Aorta (tissue), 5 donors: ENCODE measurements at regions not wholly inside any gene's neighbourhood (a gene's known extent, or its start where the extent isn't known, plus 50 kb on each side); places are given as distances from the start of the nearest gene placed in this dataset.

Experiments used
- ATAC-seq: fragments of 200-7000 bp; cut with Tn5 transposase; one replicate; pipeline ENCODE4 v1.9.1; 2022; ENCODE audit warnings: moderate library complexity; ENCODE audit not compliant: low FRiP score
- DNase-seq, 2 donors: peaks; one replicate each; pipeline ENCODE4 v3.0.0-alpha.2; 2020
- H3K27ac ChIP-seq, 2 donors: one replicate each; pipeline ENCODE4 v1.5.1; 2013; ENCODE audit warnings: low read length in 2 of 2, mild to moderate bottlenecking in 2 of 2, moderate library complexity in 2 of 2, control low read depth in 1 of 2, inconsistent platforms in 1 of 2, low read depth in 1 of 2
- H3K27me3 ChIP-seq, 2 donors: one replicate each; pipeline ENCODE4 v1.6.1; 2013; ENCODE audit warnings: control low read depth in 1 of 2, low read length in 1 of 2, mild to moderate bottlenecking in 1 of 2, moderate library complexity in 1 of 2; ENCODE audit not compliant: insufficient read depth in 2 of 2, control insufficient read depth in 1 of 2
- H3K36me3 ChIP-seq, 2 donors: one replicate each; pipeline ENCODE4 v1.6.1; 2013; ENCODE audit warnings: control low read depth in 1 of 2, low read length in 1 of 2, mild to moderate bottlenecking in 1 of 2; ENCODE audit not compliant: insufficient read depth in 2 of 2, control insufficient read depth in 1 of 2
- H3K4me1 ChIP-seq, 2 donors: one replicate each; pipeline ENCODE4 v1.6.1; 2013; ENCODE audit warnings: low read length in 2 of 2, control low read depth in 1 of 2, mild to moderate bottlenecking in 1 of 2, moderate library complexity in 1 of 2; ENCODE audit not compliant: insufficient read depth in 2 of 2, control insufficient read depth in 1 of 2
- H3K4me3 ChIP-seq, 2 donors: one replicate each; pipeline ENCODE4 v1.5.1; 2013; ENCODE audit warnings: low read length in 2 of 2, control low read depth in 1 of 2, mild to moderate bottlenecking in 1 of 2
- H3K9me3 ChIP-seq: one replicate; pipeline ENCODE4 v1.6.1; 2013; ENCODE audit warnings: mild to moderate bottlenecking, low read length; ENCODE audit not compliant: control insufficient read depth
- WGBS, 2 donors: extraction: QIAGEN DNeasy Blood & Tissue Kit; methylation state at CpG; one replicate each; pipeline ENCODE4 v1.1.7; 2013; 5-methylcytosine and 5-hydroxymethylcytosine counted together
- intact Hi-C, 2 donors: fragments of 100-400 bp; cut with DNase I; formaldehyde crosslinking; loops; one replicate each; pipeline versions ENCODE4 v1.14.2 to v1.15.0; 2022
- donor health status: healthy with polysubstance abuse.
- donor health status: Bipolar disorder and iron deficiency.
- donor health status: DM: no; HTN: no; CAD: no.
- donor health status: DM: no; HTN: no; CAD: no.
- donor health status: DM: yes; HTN: yes; CAD: no.

GRCh38 chr4:45692131-45692735 is 431.6 kb downstream of the GABRG1 start:
- H3K27ac ChIP-seq, result no peak overlapping the region
- no peaks in the 10 kb centered on the region for H3K27me3 ChIP-seq
- no peaks in the 10 kb centered on the region for H3K9me3 ChIP-seq
- H3K4me3 ChIP-seq, result no peak overlapping the region
- 48 to 64% methylated on average over 4 of the region's 4 CpGs for WGBS, 2 donors
- DNase-seq (no peak), ATAC-seq (no peak)
- H3K36me3 ChIP-seq, result no peaks in the 10 kb centered on the region
- intact Hi-C loops, result no loop called here
- peaks cover 0 to 3% of the 10 kb centered on the region in 2 donors for H3K4me1 ChIP-seq

- Histone ChIP-seq H3K9me3 (no peaks in the 10 kb centered on the region), H3K27me3 (no peaks in the 10 kb centered on the region), H3K4me3 (no peak overlapping the region), H3K27ac (no peak overlapping the region), H3K36me3 (no peaks in the 10 kb centered on the region), H3K4me1 (no peaks in the 10 kb centered on the region)
- ATAC-seq, result no peak
- 21 to 30% methylated on average over 2 of the region's 2 CpGs for WGBS, 2 donors
- intact Hi-C loops, result no loop called here
- no peak for DNase-seq
These were observed 435.5 kb downstream of the GABRG1 start for GRCh38 chr4:45688341-45688740.

- Histone ChIP-seq H3K27me3 (no peaks in the 10 kb centered on the region), H3K27ac (no peak overlapping the region), H3K4me1 (no peaks in the 10 kb centered on the region), H3K4me3 (no peak overlapping the region), H3K9me3 (no peaks in the 10 kb centered on the region), H3K36me3 (no peaks in the 10 kb centered on the region)
- WGBS, 2 donors, result 67 to 68% methylated on average over 2 of the region's 2 CpGs
- intact Hi-C loops, result no loop called here
- DNase-seq, result no peak
- ATAC-seq, result no peak
These were observed 444.4 kb downstream of the GABRG1 start for GRCh38 chr4:45679411-45679810.

GRCh38 chr4:45668128-45668527 is 455.7 kb downstream of the GABRG1 start:
- 6 to 15% methylated on average over 6 of the region's 6 CpGs for WGBS, 2 donors
- Histone ChIP-seq H3K9me3 (no peaks in the 10 kb centered on the region), H3K36me3 (no peaks in the 10 kb centered on the region), H3K27me3 (no peaks in the 10 kb centered on the region), H3K4me3 (no peak overlapping the region), H3K27ac (no peak overlapping the region), H3K4me1 (peaks cover 0 to 1% of the 10 kb centered on the region in 2 donors)
- ATAC-seq, result no peak
- intact Hi-C loops, result no loop called here
- no peak for DNase-seq

GRCh38 chr4:45663628-45664081 is 460.2 kb downstream of the GABRG1 start:
- H3K9me3 ChIP-seq, result no peaks in the 10 kb centered on the region
- no peak overlapping the region for H3K4me3 ChIP-seq
- peaks cover 0 to under 1% of the 10 kb centered on the region in 2 donors for H3K4me1 ChIP-seq
- no peaks in the 10 kb centered on the region for H3K27me3 ChIP-seq
- H3K27ac ChIP-seq, result no peak overlapping the region
- H3K36me3 ChIP-seq, result no peaks in the 10 kb centered on the region
- 90 to 97% methylated on average over 2 of the region's 2 CpGs for WGBS, 2 donors
- ATAC-seq (no peak), DNase-seq (no peak)
- intact Hi-C loops, result no loop called here

GRCh38 chr4:45663003-45663402 is 460.9 kb downstream of the GABRG1 start:
- Histone ChIP-seq H3K4me3 (no peak overlapping the region), H3K36me3 (no peaks in the 10 kb centered on the region), H3K27ac (no peak overlapping the region), H3K27me3 (no peaks in the 10 kb centered on the region), H3K9me3 (no peaks in the 10 kb centered on the region), H3K4me1 (no peaks in the 10 kb centered on the region)
- no peak for DNase-seq
- WGBS, 2 donors, result 0 to 9% methylated on average over 1 of the region's 1 CpG
- no peak for ATAC-seq
- intact Hi-C loops, result no loop called here

- WGBS, 2 donors, result 67 to 72% methylated on average over 3 of the region's 3 CpGs
- Histone ChIP-seq H3K27ac (no peak overlapping the region), H3K9me3 (no peaks in the 10 kb centered on the region), H3K36me3 (no peaks in the 10 kb centered on the region), H3K4me1 (no peaks in the 10 kb centered on the region), H3K4me3 (no peak overlapping the region), H3K27me3 (no peaks in the 10 kb centered on the region)
- intact Hi-C loops, result no loop called here
- DNase-seq, result no peak
- no peak for ATAC-seq
These were observed 462.0 kb downstream of the GABRG1 start for GRCh38 chr4:45661893-45662292.

GRCh38 chr4:45650545-45650944 is 473.3 kb downstream of the GABRG1 start:
- WGBS, 2 donors, result 86 to 87% methylated on average over 1 of the region's 1 CpG
- Histone ChIP-seq H3K4me1 (no peaks in the 10 kb centered on the region), H3K27ac (no peak overlapping the region), H3K4me3 (no peak overlapping the region), H3K36me3 (no peaks in the 10 kb centered on the region), H3K9me3 (no peaks in the 10 kb centered on the region), H3K27me3 (no peaks in the 10 kb centered on the region)
- intact Hi-C loops, result no loop called here
- no peak for ATAC-seq
- no peak for DNase-seq

GRCh38 chr4:45648846-45649245 is 475.0 kb downstream of the GABRG1 start:
- intact Hi-C loops, result no loop called here
- no peaks in the 10 kb centered on the region for H3K27me3 ChIP-seq
- no peaks in the 10 kb centered on the region for H3K36me3 ChIP-seq
- H3K4me1 ChIP-seq, result no peaks in the 10 kb centered on the region
- no peaks in the 10 kb centered on the region for H3K9me3 ChIP-seq
- no peak overlapping the region for H3K27ac ChIP-seq
- DNase-seq, result no peak
- ATAC-seq, result no peak
- no peak overlapping the region for H3K4me3 ChIP-seq
